A673 (cell line): ENCODE measurements at regions not wholly inside any gene's neighbourhood (a gene's known extent, or its start where the extent isn't known, plus 50 kb on each side); places are given as distances from the start of the nearest gene placed in this dataset.

ENCODE experiments used
- BruUV-seq: library from RNA; stranded (reverse); fragments of 400-500 nt; replicated peaks from 2 replicates; lab custom pipeline; 2021; lab: Mats Ljungman, UMichigan
- CTCF ChIA-PET: fragments of 300-600 bp; sonication (Branson Sonifier 250); formaldehyde crosslinking; loops from one replicate; lab custom pipeline; 2022; ENCODE audit warnings: antibody characterized with exemption; lab: Charles Lee
- POLR2A ChIA-PET: fragments of 300-600 bp; sonication (Branson Sonifier 250); formaldehyde crosslinking; loops from one replicate; lab custom pipeline; 2022; ENCODE audit warnings: antibody characterized with exemption; ENCODE audit not compliant: low non-redundant PET; lab: Charles Lee
- DNase-seq: peaks from one replicate; pipeline ENCODE4 v3.0.0-alpha.2; 2015; ENCODE audit warnings: low spot score
- H3K27ac ChIP-seq: fragments of 200-600 bp; sonication (generic); 2 replicates; pipeline ENCODE4 v1.5.1; 2016; ENCODE audit warnings: mixed run types, low read depth, mild to moderate bottlenecking, mixed read lengths, antibody characterized with exemption, low read length; ENCODE audit not compliant: poor library complexity, severe bottlenecking
- H3K27me3 ChIP-seq: fragments of 200-600 bp; sonication (generic); replicated peaks from 2 replicates; pipeline ENCODE4 v1.6.1; 2017; ENCODE audit warnings: mixed run types, low read depth, mild to moderate bottlenecking, mixed read lengths, antibody characterized with exemption, low read length; ENCODE audit not compliant: insufficient read depth, poor library complexity
- H3K36me3 ChIP-seq: fragments of 200-600 bp; sonication (generic); 2 replicates; pipeline ENCODE4 v1.6.1; 2016; ENCODE audit warnings: mixed run types, mild to moderate bottlenecking, mixed read lengths, antibody characterized with exemption, low read length; ENCODE audit not compliant: insufficient read depth, poor library complexity, severe bottlenecking
- H3K4me1 ChIP-seq: fragments of 200-600 bp; sonication (generic); 2 replicates; pipeline ENCODE4 v1.6.1; 2017; ENCODE audit warnings: mixed run types, mild to moderate bottlenecking, mixed read lengths, antibody characterized with exemption, low read length; ENCODE audit not compliant: insufficient read depth, poor library complexity, severe bottlenecking
- H3K4me3 ChIP-seq: fragments of 200-600 bp; sonication (generic); 2 replicates; pipeline ENCODE4 v1.5.1; 2016; ENCODE audit warnings: low read depth, mixed run types, mild to moderate bottlenecking, mixed read lengths, low read length; ENCODE audit not compliant: poor library complexity, severe bottlenecking
- H3K9me3 ChIP-seq: fragments of 200-600 bp; sonication (generic); 2 replicates; pipeline ENCODE4 v1.6.1; 2016; ENCODE audit warnings: mixed run types, low read depth, mild to moderate bottlenecking, mixed read lengths, antibody characterized with exemption, low read length; ENCODE audit not compliant: poor library complexity, severe bottlenecking
- EZH2 ChIP-seq: fragments of 200-600 bp; sonication (generic); IDR thresholded peaks from 2 replicates; pipeline ENCODE4 v1.6.1; 2017; ENCODE audit warnings: borderline replicate concordance, low read depth, mild to moderate bottlenecking, mixed read lengths, antibody characterized with exemption, low read length; ENCODE audit not compliant: poor library complexity, severe bottlenecking
- intact Hi-C: fragments of 100-400 bp; cut with micrococcal nuclease; formaldehyde crosslinking; loops from one replicate; pipeline ENCODE4 v1.10.0; 2022; ENCODE audit not compliant: unreplicated experiment
- TF ChIP-seq, protein P1 (sequence below): fragments of 300-800, 200-600 bp; sonication (generic); conservative IDR thresholded peaks from 2 replicates; pipeline ENCODE4 v1.5.1; 2017; ENCODE audit warnings: low read depth, mild to moderate bottlenecking, antibody characterized with exemption, low read length, moderate library complexity, mixed read lengths

DNA sequence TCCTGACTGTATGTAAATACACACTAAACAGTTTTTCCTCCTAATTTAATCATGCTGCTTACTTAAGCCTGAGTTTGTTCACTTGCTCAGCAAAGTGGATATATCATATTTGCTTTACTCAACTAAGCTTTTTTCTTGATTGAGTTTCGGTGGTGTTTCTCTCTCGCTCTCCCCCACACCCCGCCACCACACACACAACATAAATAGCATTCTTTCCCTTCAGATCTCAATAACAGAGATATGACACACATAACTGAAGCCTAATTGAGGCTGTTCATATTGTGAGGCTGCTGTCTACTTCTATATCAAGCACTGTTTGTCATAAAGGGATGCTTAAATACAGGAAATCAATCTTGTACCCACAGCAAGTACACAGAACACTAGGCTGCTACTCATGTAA is 364.9 kb downstream of the FAT3 start:
- Histone ChIP-seq H3K36me3 (no peaks in the 10 kb centered on the region), H3K27ac (no peak overlapping the region), H3K9me3 (no peaks in the 10 kb centered on the region), H3K4me1 (no peaks in the 10 kb centered on the region), H3K27me3 (no peaks in the 10 kb centered on the region), H3K4me3 (no peak overlapping the region)
- ChIA-PET CTCF (no interaction called here), POLR2A (no interaction called here)
- BruUV-seq = no TSS peak
- TF ChIP-seq, protein P1, sequence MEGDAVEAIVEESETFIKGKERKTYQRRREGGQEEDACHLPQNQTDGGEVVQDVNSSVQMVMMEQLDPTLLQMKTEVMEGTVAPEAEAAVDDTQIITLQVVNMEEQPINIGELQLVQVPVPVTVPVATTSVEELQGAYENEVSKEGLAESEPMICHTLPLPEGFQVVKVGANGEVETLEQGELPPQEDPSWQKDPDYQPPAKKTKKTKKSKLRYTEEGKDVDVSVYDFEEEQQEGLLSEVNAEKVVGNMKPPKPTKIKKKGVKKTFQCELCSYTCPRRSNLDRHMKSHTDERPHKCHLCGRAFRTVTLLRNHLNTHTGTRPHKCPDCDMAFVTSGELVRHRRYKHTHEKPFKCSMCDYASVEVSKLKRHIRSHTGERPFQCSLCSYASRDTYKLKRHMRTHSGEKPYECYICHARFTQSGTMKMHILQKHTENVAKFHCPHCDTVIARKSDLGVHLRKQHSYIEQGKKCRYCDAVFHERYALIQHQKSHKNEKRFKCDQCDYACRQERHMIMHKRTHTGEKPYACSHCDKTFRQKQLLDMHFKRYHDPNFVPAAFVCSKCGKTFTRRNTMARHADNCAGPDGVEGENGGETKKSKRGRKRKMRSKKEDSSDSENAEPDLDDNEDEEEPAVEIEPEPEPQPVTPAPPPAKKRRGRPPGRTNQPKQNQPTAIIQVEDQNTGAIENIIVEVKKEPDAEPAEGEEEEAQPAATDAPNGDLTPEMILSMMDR = no peak
- no peak for TF ChIP-seq EZH2
- intact Hi-C loops = no loop called here
- no peak for DNase-seq

DNA sequence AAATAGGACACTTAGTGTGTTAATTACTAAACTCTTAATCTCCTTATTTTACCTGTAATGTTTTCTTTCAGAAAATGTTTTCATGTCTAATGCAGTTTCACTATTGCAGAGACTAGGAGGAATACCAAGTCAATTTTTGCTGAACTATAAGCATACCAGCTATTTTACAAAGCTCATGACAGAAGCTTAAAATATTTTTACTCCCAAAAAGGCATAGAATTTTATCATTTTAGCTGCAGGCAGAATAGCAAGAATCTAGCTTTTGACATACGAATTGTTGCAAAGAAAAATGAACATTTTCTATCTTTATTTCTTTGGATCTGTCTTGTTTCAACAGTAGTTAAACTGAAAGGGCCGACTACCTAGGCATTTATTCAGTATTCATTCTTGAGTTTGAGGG is 366.9 kb downstream of the FAT3 start:
- DNase-seq = no peak
- ChIA-PET CTCF (no interaction called here), POLR2A (no interaction called here)
- Histone ChIP-seq H3K4me3 (no peak overlapping the region), H3K27ac (no peak overlapping the region), H3K4me1 (no peaks in the 10 kb centered on the region), H3K9me3 (no peaks in the 10 kb centered on the region), H3K27me3 (no peaks in the 10 kb centered on the region), H3K36me3 (no peaks in the 10 kb centered on the region)
- TF ChIP-seq, protein P1 = no peak
- no peak for TF ChIP-seq EZH2
- intact Hi-C loops = no loop called here
- BruUV-seq = no TSS peak

DNA sequence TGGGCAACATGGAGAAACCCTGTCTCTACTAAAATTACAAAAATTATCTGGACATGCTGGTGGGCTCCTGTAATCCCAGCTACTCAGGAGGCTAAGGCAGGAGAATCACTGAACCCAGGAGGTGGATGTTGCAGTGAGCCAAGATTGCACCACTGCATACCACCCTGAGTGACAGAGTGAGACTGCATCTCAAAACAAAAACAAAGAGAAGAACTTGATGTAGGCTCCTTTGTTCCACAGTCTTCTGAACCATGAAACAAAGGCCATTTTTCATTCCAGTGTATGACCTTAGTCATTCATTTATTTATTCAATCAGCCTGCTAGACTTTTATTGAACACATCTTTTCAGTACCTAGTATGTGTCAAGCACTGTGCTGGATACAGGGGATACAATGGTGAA is 369.6 kb downstream of the FAT3 start:
- BruUV-seq = no TSS peak
- no peak overlapping the region for H3K4me3 ChIP-seq
- H3K27me3 ChIP-seq = no peaks in the 10 kb centered on the region
- H3K27ac ChIP-seq = no peak overlapping the region
- intact Hi-C loops = no loop called here
- H3K9me3 ChIP-seq = no peaks in the 10 kb centered on the region
- no peaks in the 10 kb centered on the region for H3K36me3 ChIP-seq
- DNase-seq = no peak
- H3K4me1 ChIP-seq = no peaks in the 10 kb centered on the region
- POLR2A ChIA-PET = no interaction called here
- CTCF ChIA-PET = no interaction called here
- TF ChIP-seq, protein P1 = no peak
- TF ChIP-seq EZH2 = no peak
